ENCODE measurements at regions not wholly inside any gene's neighbourhood (a gene's known extent, or its start where the extent isn't known, plus 50 kb on each side); places are given as distances from the start of the nearest gene placed in this dataset.

DNA sequence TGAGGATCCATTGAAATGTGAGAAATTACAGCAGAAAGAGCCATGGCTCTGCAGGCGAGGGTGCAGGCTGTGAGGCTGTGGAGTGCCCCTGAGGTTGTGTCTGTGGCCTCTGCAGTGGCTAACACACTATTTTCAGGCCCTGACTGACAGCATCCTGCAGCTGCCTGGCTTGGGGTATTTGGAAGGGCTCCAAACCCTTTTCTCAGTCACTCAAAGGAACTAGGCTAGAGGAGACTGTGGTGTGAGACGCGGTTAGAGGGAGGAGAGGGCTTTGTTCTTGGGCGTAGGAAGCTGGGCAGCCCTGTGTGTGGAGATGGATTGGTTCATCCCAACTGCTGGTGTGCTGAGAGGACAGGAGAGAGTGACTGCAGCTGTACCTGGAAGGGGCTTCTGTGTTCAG is 134.9 kb downstream of the RAMP3 start:
- TF ChIP-seq RFX5 (IDR thresholded peaks at IDR 0.05): no peak
- no peak for TF ChIP-seq FOSL2 (IDR thresholded peaks at IDR 0.05)
- no peak for TF ChIP-seq FOSL2 (CRISPR knock-in tag; IDR thresholded peaks at IDR 0.05)
- TF ChIP-seq MAZ (IDR thresholded peaks at IDR 0.05; ENCODE audit: borderline replicate concordance, low read depth, low read length): no peak
- TF ChIP-seq HOXB13 (CRISPR knock-in tag; IDR thresholded peaks at IDR 0.05; ENCODE audit: low read depth): no peak
- TF ChIP-seq CBX2 (IDR thresholded peaks at IDR 0.05; ENCODE audit: borderline replicate concordance, low read depth): no peak
- TF ChIP-seq KDM1A (IDR thresholded peaks at IDR 0.05; ENCODE audit: low read depth): no peak
- TF ChIP-seq, protein P1, sequence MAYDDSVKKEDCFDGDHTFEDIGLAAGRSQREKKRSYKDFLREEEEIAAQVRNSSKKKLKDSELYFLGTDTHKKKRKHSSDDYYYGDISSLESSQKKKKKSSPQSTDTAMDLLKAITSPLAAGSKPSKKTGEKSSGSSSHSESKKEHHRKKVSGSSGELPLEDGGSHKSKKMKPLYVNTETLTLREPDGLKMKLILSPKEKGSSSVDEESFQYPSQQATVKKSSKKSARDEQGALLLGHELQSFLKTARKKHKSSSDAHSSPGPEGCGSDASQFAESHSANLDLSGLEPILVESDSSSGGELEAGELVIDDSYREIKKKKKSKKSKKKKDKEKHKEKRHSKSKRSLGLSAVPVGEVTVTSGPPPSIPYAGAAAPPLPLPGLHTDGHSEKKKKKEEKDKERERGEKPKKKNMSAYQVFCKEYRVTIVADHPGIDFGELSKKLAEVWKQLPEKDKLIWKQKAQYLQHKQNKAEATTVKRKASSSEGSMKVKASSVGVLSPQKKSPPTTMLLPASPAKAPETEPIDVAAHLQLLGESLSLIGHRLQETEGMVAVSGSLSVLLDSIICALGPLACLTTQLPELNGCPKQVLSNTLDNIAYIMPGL (CRISPR knock-in tag; IDR thresholded peaks at IDR 0.05; ENCODE audit: borderline replicate concordance): no peak
- no peak for TF ChIP-seq GATA3 (IDR thresholded peaks at IDR 0.05; ENCODE audit: borderline replicate concordance)
- no peak for TF ChIP-seq RAD21 (conservative IDR thresholded peaks at IDR 0.05 in 1 of 2, IDR thresholded peaks at IDR 0.05 in 1 of 2)
- no peak for TF ChIP-seq ZSCAN20 (CRISPR knock-in tag; IDR thresholded peaks at IDR 0.05)
- no peak for TF ChIP-seq NFE2L2 (conservative IDR thresholded peaks at IDR 0.05; ENCODE audit: low read length)
- no peak for TF ChIP-seq MAFK (IDR thresholded peaks at IDR 0.05; ENCODE audit: partially characterized antibody)
- no peak for TF ChIP-seq HEYL (CRISPR knock-in tag; IDR thresholded peaks at IDR 0.05)
- no peak for TF ChIP-seq CHD2 (IDR thresholded peaks at IDR 0.05; ENCODE audit: low read length, partially characterized antibody)
- TF ChIP-seq, protein P2, sequence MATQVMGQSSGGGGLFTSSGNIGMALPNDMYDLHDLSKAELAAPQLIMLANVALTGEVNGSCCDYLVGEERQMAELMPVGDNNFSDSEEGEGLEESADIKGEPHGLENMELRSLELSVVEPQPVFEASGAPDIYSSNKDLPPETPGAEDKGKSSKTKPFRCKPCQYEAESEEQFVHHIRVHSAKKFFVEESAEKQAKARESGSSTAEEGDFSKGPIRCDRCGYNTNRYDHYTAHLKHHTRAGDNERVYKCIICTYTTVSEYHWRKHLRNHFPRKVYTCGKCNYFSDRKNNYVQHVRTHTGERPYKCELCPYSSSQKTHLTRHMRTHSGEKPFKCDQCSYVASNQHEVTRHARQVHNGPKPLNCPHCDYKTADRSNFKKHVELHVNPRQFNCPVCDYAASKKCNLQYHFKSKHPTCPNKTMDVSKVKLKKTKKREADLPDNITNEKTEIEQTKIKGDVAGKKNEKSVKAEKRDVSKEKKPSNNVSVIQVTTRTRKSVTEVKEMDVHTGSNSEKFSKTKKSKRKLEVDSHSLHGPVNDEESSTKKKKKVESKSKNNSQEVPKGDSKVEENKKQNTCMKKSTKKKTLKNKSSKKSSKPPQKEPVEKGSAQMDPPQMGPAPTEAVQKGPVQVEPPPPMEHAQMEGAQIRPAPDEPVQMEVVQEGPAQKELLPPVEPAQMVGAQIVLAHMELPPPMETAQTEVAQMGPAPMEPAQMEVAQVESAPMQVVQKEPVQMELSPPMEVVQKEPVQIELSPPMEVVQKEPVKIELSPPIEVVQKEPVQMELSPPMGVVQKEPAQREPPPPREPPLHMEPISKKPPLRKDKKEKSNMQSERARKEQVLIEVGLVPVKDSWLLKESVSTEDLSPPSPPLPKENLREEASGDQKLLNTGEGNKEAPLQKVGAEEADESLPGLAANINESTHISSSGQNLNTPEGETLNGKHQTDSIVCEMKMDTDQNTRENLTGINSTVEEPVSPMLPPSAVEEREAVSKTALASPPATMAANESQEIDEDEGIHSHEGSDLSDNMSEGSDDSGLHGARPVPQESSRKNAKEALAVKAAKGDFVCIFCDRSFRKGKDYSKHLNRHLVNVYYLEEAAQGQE (IDR thresholded peaks at IDR 0.05): no peak
- TF ChIP-seq, protein P3, sequence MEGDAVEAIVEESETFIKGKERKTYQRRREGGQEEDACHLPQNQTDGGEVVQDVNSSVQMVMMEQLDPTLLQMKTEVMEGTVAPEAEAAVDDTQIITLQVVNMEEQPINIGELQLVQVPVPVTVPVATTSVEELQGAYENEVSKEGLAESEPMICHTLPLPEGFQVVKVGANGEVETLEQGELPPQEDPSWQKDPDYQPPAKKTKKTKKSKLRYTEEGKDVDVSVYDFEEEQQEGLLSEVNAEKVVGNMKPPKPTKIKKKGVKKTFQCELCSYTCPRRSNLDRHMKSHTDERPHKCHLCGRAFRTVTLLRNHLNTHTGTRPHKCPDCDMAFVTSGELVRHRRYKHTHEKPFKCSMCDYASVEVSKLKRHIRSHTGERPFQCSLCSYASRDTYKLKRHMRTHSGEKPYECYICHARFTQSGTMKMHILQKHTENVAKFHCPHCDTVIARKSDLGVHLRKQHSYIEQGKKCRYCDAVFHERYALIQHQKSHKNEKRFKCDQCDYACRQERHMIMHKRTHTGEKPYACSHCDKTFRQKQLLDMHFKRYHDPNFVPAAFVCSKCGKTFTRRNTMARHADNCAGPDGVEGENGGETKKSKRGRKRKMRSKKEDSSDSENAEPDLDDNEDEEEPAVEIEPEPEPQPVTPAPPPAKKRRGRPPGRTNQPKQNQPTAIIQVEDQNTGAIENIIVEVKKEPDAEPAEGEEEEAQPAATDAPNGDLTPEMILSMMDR (IDR thresholded peaks at IDR 0.05): no peak
- ChIA-PET CTCF (no interaction called here), POLR2A (no interaction called here)
- Histone ChIP-seq H3K4me1 (no peaks in the 10 kb centered on the region), H3K4me3 (no peak overlapping the region), H3K9me3 (no peaks in the 10 kb centered on the region), H3K27ac (no peak overlapping the region), H3K4me2 (no peak overlapping the region)
- FAIRE-seq (no peak), ATAC-seq (no peak), DNase-seq (ENCODE audit: low read depth in 1 of 2, low spot score in 1 of 2) (no peak)
- 55% methylated on average over 4 of the region's 4 CpGs for WGBS (ENCODE audit: missing lambda C conversion rate)

DNA sequence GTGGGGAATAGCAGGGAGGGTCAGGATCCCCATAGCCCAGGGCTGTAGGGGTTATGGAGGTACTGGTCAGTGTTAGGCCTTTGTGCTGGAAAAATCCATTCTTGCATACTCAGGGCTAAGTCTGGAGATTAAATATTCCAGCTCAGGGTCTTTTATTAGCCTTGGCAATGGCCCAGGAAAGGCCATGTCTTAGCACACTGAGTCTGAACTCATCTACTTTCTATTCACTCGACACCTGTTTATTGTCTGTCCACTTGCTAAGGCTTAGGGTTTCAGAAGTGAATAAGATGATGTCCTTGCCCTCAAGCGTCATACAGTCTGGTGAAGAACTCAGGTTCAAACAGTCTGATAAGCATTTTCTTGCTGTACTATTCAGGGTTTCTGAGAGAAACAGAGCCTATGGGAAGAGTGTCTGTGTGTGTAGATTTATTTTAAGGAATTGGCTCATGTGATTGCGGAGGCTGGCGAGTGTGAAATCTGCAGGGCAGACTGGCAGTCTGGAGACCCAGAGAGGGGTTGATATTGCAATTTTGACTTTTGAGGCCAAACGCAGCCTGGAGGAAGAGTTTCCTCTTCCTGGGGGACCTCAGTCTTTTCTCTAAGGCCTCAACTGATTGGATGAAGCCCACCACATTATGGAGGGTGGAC is 135.8 kb downstream of the RAMP3 start:
- 40% methylated on average over 5 of the region's 5 CpGs for WGBS (ENCODE audit: missing lambda C conversion rate)
- POLR2A ChIA-PET: no interaction called here
- CTCF ChIA-PET: no interaction called here
- Histone ChIP-seq H3K4me2 (no peak overlapping the region), H3K4me3 (no peak overlapping the region), H3K4me1 (no peaks in the 10 kb centered on the region), H3K27ac (no peak overlapping the region), H3K9me3 (no peaks in the 10 kb centered on the region)
- DNase-seq (ENCODE audit: low read depth in 1 of 2, low spot score in 1 of 2) (no peak), ATAC-seq (no peak), FAIRE-seq (no peak)
- TF ChIP-seq MYC (IDR thresholded peaks at IDR 0.05; ENCODE audit: borderline replicate concordance, low read length): no peak
- TF ChIP-seq EHF (CRISPR knock-in tag; IDR thresholded peaks at IDR 0.05): no peak
- TF ChIP-seq, protein P2 (IDR thresholded peaks at IDR 0.05): no peak
- no peak for TF ChIP-seq ZFP36 (IDR thresholded peaks at IDR 0.05; ENCODE audit: borderline replicate concordance, partially characterized antibody)
- TF ChIP-seq KDM5A (IDR thresholded peaks at IDR 0.05): no peak
- no peak for TF ChIP-seq MAFK (IDR thresholded peaks at IDR 0.05; ENCODE audit: partially characterized antibody)
- no peak for TF ChIP-seq KDM1A (IDR thresholded peaks at IDR 0.05; ENCODE audit: low read depth)
- no peak for TF ChIP-seq HOXB13 (CRISPR knock-in tag; IDR thresholded peaks at IDR 0.05; ENCODE audit: low read depth)
- no peak for TF ChIP-seq ZSCAN20 (CRISPR knock-in tag; IDR thresholded peaks at IDR 0.05)
